Activated CD4-positive, alpha-beta T cell treated with anti-CD3 and anti-CD28 coated beads, Interleukin-2, amount 50 U/mL, for 48 hours (primary cell): ENCODE measurements at regions not wholly inside any gene's neighbourhood (a gene's known extent, or its start where the extent isn't known, plus 50 kb on each side); places are given as distances from the start of the nearest gene placed in this dataset.
"Not testable (repeated sequence)": the region's sequence is repeated elsewhere in the genome, so short reads cannot be mapped to it uniquely, and the experiment has no call there.

Experiments
- DNase-seq, 2 experiments: peaks; one replicate each; pipeline ENCODE4 v3.0.0-alpha.2; 2020

- DNase-seq = not testable (repeated sequence)
Measured at GRCh38 chr15:34528055-34528754, 55.2 kb downstream of the GOLGA8B start.

GRCh38 chr15:34527641-34528040 is 55.8 kb downstream of the GOLGA8B start:
- DNase-seq = not testable (repeated sequence)

- not testable (repeated sequence) for DNase-seq
Measured at GRCh38 chr15:34523849-34524248, 59.6 kb downstream of the GOLGA8B start.

- not testable (repeated sequence) for DNase-seq
Measured at GRCh38 chr15:34522601-34523000, 60.9 kb downstream of the GOLGA8B start.

- not testable (repeated sequence) for DNase-seq
Measured at GRCh38 chr15:34521802-34522485, 61.5 kb downstream of the GOLGA8B start.

GRCh38 chr15:34520566-34520965 is 62.9 kb downstream of the GOLGA8B start:
- no peak for DNase-seq

- not testable (repeated sequence) for DNase-seq
Measured at GRCh38 chr15:34520010-34520409, 63.4 kb downstream of the GOLGA8B start.

GRCh38 chr15:34514251-34514670 is 69.2 kb downstream of the GOLGA8B start:
- peak; percentile 25 to 30 for DNase-seq

- DNase-seq = no peak
Measured at GRCh38 chr15:34512628-34513027, 70.8 kb downstream of the GOLGA8B start.

- DNase-seq = no peak
Measured at GRCh38 chr15:34501131-34501530, 63.5 kb upstream of the GOLGA8A start.

GRCh38 chr15:34496207-34496995 is 58.8 kb upstream of the GOLGA8A start:
- no peak for DNase-seq

- not testable (repeated sequence) for DNase-seq
Measured at GRCh38 chr15:34495707-34496106, 58.1 kb upstream of the GOLGA8A start.

GRCh38 chr15:34494084-34494399 is 56.4 kb upstream of the GOLGA8A start:
- no peak for DNase-seq

GRCh38 chr15:34493001-34493400 is 55.4 kb upstream of the GOLGA8A start:
- DNase-seq = no peak

GRCh38 chr15:34491488-34491887 is 53.9 kb upstream of the GOLGA8A start:
- not testable (repeated sequence) for DNase-seq

- no peak for DNase-seq
Measured at GRCh38 chr15:34490417-34491193, 53.0 kb upstream of the GOLGA8A start.

- not testable (repeated sequence) for DNase-seq
Measured at GRCh38 chr15:34488973-34489959, 51.7 kb upstream of the GOLGA8A start.
